ENCODE measurements at regions not wholly inside any gene's neighbourhood (a gene's known extent, or its start where the extent isn't known, plus 50 kb on each side); places are given as distances from the start of the nearest gene placed in this dataset.

- DNase-seq (ENCODE audit: low spot score) = no peak
- TF ChIP-seq CTCF (IDR thresholded peaks at IDR 0.05; ENCODE audit: borderline replicate concordance, control extremely low read depth, extremely low read depth, insufficient read depth, missing control alignments) = no peak
- in situ Hi-C loops (cut with MboI; ENCODE audit: low sequenced_read_pairs, unreplicated experiment) = no loop called here
Observed at GRCh38 chr14:40004871-40005500, 572.8 kb upstream of the FBXO33 start.

- no peak for TF ChIP-seq CTCF (IDR thresholded peaks at IDR 0.05; ENCODE audit: borderline replicate concordance, control extremely low read depth, extremely low read depth, insufficient read depth, missing control alignments)
- in situ Hi-C loops (cut with MboI; ENCODE audit: low sequenced_read_pairs, unreplicated experiment) = no loop called here
- no peak for DNase-seq (ENCODE audit: low spot score)
Observed at GRCh38 chr14:40003773-40004172, 571.5 kb upstream of the FBXO33 start.

- in situ Hi-C loops (cut with MboI; ENCODE audit: low sequenced_read_pairs, unreplicated experiment) = no loop called here
- TF ChIP-seq CTCF (IDR thresholded peaks at IDR 0.05; ENCODE audit: borderline replicate concordance, control extremely low read depth, extremely low read depth, insufficient read depth, missing control alignments) = no peak
- no peak for DNase-seq (ENCODE audit: low spot score)
Observed at GRCh38 chr14:39998854-39999253, 566.6 kb upstream of the FBXO33 start.

- in situ Hi-C loops (cut with MboI; ENCODE audit: low sequenced_read_pairs, unreplicated experiment) = no loop called here
- no peak for DNase-seq (ENCODE audit: low spot score)
- no peak for TF ChIP-seq CTCF (IDR thresholded peaks at IDR 0.05; ENCODE audit: borderline replicate concordance, control extremely low read depth, extremely low read depth, insufficient read depth, missing control alignments)
Observed at GRCh38 chr14:39998114-39998513, 565.9 kb upstream of the FBXO33 start.

GRCh38 chr14:39991041-39991440, 558.8 kb upstream of the FBXO33 start:
- DNase-seq (ENCODE audit: low spot score) = no peak
- TF ChIP-seq CTCF (IDR thresholded peaks at IDR 0.05; ENCODE audit: borderline replicate concordance, control extremely low read depth, extremely low read depth, insufficient read depth, missing control alignments) = no peak
- in situ Hi-C loops (cut with MboI; ENCODE audit: low sequenced_read_pairs, unreplicated experiment) = no loop called here

- no peak for TF ChIP-seq CTCF (IDR thresholded peaks at IDR 0.05; ENCODE audit: borderline replicate concordance, control extremely low read depth, extremely low read depth, insufficient read depth, missing control alignments)
- in situ Hi-C loops (cut with MboI; ENCODE audit: low sequenced_read_pairs, unreplicated experiment) = no loop called here
- DNase-seq (ENCODE audit: low spot score) = no peak
Observed at GRCh38 chr14:39988939-39989338, 556.7 kb upstream of the FBXO33 start.

Measured in GM13976 (cell line).